NOMO-1 treated with DMSO at 0.1 percent for 48 hours (cell line): ENCODE measurements at regions not wholly inside any gene's neighbourhood (a gene's known extent, or its start where the extent isn't known, plus 50 kb on each side); places are given as distances from the start of the nearest gene placed in this dataset.

ENCODE experiments used
- DNase-seq: peaks from one replicate; lab custom pipeline; 2025; ENCODE audit not compliant: unreplicated experiment; lab: John Stamatoyannopoulos, UW

- no peak for DNase-seq
Observed at GRCh38 chr9:32837551-32838058, 54.3 kb downstream of the TMEM215 start.

GRCh38 chr9:32839013-32839885, 55.9 kb downstream of the TMEM215 start:
- no peak for DNase-seq

- DNase-seq: no peak
Observed at GRCh38 chr9:32841314-32841713, 58.0 kb downstream of the TMEM215 start.

GRCh38 chr9:32843295-32843694, 60.0 kb downstream of the TMEM215 start:
- DNase-seq: no peak

- no peak for DNase-seq
Observed at GRCh38 chr9:32844259-32844658, 60.9 kb downstream of the TMEM215 start.

GRCh38 chr9:32854271-32854670, 70.9 kb downstream of the TMEM215 start:
- no peak for DNase-seq

- no peak for DNase-seq
Observed at GRCh38 chr9:32855752-32856151, 72.4 kb downstream of the TMEM215 start.

GRCh38 chr9:32863291-32863690, 80.0 kb downstream of the TMEM215 start:
- no peak for DNase-seq

GRCh38 chr9:32864971-32865370, 81.6 kb downstream of the TMEM215 start:
- no peak for DNase-seq

- no peak for DNase-seq
Observed at GRCh38 chr9:32866273-32866672, 82.9 kb downstream of the TMEM215 start.

GRCh38 chr9:32867026-32867425, 83.7 kb downstream of the TMEM215 start:
- no peak for DNase-seq

GRCh38 chr9:32867601-32868204, 84.4 kb downstream of the TMEM215 start:
- no peak for DNase-seq

GRCh38 chr9:32869404-32869803, 86.1 kb downstream of the TMEM215 start:
- no peak for DNase-seq

- DNase-seq: no peak
Observed at GRCh38 chr9:32873131-32873530, 89.8 kb downstream of the TMEM215 start.

GRCh38 chr9:32873553-32873952, 90.2 kb downstream of the TMEM215 start:
- no peak for DNase-seq

- no peak for DNase-seq
Observed at GRCh38 chr9:32875242-32875641, 91.9 kb downstream of the TMEM215 start.

GRCh38 chr9:32875748-32876147, 92.4 kb downstream of the TMEM215 start:
- no peak for DNase-seq

GRCh38 chr9:32877103-32877502, 93.8 kb downstream of the TMEM215 start:
- DNase-seq: no peak

GRCh38 chr9:32877639-32878217, 94.4 kb downstream of the TMEM215 start:
- no peak for DNase-seq

GRCh38 chr9:32879335-32879734, 96.0 kb downstream of the TMEM215 start:
- DNase-seq: no peak

GRCh38 chr9:32881948-32882347, 98.6 kb downstream of the TMEM215 start:
- DNase-seq: no peak

GRCh38 chr9:32882705-32883104, 99.4 kb downstream of the TMEM215 start:
- DNase-seq: no peak
